NCI-H2029 treated with DMSO at 0.1 percent for 48 hours (cell line): ENCODE measurements at regions not wholly inside any gene's neighbourhood (a gene's known extent, or its start where the extent isn't known, plus 50 kb on each side); places are given as distances from the start of the nearest gene placed in this dataset.

ENCODE experiments used
- DNase-seq: peaks from one replicate; lab custom pipeline; 2025; lab: John Stamatoyannopoulos, UW

DNA sequence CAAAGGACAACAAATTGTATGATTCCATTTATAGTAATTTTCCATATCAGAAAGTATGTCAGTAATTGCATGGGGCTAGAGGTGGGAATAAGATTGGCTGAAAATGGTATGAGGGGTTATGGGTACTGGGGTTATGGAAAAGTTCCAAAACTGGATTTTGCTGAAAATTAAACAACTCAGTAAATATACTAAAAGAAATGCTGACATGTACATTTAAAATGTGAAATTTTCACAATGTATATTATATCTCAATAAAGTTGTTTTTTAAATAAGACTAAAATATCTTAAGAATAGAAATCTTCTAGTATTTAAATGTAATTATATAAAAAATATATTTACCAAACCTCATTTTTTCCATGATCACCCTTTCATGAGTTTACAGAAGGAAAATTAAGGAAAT, 844.9 kb upstream of the SLIT2 start:
- no peak for DNase-seq

DNA sequence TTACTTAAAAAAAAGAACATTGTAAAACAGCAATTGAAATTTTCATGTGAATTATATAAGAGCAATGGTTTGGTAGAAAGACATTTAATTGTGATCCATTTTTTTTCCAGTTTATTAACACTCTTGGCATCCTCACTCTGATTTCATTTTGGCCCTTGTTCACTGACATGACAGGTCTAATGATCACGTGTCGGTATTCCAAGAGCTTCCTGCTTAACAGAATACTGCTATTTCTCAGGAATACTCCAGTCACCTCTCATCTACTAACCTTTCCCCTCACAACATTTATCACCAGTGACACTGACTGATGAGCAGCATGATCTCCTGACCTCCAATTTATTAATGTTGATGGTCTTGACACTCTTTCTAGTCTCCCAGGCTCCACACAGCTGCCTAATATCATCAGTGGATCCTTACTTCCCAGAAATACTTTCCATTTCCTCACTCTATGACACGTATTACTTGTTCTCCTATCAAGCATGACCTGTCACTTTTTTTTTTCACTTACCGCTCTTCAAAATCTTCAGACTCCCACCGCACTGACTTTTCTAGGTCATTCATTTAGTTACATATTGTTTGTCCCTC, 847.8 kb upstream of the SLIT2 start:
- no peak for DNase-seq

DNA sequence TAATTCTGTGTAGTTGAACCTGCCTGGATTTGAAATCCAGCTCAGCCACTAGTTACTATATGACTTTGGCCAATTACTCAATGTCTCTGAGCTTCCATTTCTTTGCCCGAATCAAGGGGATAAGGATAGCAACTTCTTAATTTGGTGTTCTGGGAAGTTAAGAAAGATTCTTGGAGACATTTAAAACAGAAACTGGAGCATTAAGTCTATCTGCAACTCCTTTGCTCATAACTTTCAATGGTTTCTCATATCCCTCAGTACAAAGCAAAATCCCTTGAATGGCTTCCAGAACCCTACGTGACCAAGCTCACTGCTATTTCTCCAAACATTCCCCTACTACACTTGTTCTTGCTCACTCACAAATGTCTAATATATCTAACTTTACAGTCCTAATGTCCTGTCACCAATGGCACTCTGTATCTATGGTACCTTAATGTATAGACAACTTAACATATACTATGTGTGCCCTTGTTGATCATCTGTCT, 849.1 kb upstream of the SLIT2 start:
- no peak for DNase-seq

DNA sequence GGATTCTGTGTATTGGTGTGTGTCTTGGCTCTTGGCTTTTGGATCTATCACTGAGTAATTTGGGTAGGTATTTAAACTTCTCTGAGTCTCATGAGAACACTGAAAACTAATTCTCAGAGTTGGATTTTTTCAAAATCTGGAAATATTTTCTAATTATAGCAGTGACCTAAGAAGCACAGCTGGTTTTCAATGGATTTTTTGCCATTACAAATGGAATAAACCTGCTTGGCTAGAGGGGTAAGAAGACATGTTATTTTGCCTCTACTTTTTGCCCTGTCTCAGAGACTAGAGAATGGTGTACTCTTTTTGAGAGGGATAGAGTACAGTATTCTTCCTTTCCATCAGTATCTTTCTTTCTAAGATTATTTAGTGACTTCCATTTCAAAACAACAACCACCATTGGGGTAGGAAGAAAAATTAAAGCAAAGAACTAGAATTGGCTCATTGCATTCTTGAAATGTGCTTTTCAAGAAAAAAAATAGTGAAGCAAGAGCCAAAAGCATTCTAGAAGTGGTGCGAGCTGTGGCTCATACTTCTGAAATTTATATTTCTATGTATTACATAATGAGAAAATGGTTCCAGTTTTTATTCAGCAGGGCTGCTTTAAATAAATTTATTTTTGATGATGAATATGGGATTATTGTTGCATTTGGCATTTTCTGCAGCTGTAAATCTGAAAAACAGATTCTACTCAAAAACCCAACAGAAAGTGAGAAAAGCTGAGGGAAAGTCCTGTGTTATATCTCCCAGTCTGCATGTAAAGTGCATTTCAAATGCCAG, 850.2 kb upstream of the SLIT2 start:
- no peak for DNase-seq

DNA sequence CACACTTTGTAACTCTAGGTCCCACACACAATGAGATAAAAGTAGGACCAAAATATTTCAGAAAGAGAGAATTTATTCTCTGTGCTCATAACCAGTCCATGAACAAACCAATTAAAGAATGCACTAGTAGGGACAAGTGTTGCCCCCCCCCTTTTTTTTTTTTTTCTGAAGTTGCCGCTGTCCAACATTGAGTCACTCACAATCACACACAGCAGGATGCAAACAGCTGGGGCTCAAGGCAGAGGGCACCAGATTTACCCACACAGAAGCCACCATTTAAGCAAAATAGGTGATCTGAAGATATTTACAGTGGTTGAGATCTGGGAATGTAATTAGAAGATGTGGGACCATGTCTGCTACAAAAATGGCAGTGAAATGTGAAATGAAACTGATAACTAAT, 850.9 kb upstream of the SLIT2 start:
- DNase-seq: no peak

- no peak for DNase-seq
Measured at GRCh38 chr4:19399001-19399400, 852.7 kb upstream of the SLIT2 start.

DNA sequence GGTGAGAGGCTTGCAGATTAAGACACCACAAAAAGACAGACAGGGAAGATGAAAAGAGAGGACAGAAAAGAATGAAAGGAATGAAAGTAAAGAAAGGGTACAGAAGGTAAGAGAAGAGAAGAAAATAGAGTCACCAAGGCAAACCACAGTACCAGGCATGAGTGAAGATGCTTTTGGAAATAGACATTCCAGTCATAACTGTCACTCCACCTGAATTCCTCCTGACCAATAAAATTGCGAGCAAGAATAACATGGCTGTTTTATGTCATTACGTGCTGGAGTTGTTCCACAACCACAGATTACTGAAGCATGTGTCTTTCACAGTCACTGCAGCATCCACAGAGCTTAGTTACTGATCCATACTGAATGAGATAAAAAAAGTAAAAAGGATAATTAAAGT, 864.9 kb upstream of the SLIT2 start:
- DNase-seq: no peak

GRCh38 chr4:19382993-19383756, 868.5 kb upstream of the SLIT2 start:
- DNase-seq: no peak

DNA sequence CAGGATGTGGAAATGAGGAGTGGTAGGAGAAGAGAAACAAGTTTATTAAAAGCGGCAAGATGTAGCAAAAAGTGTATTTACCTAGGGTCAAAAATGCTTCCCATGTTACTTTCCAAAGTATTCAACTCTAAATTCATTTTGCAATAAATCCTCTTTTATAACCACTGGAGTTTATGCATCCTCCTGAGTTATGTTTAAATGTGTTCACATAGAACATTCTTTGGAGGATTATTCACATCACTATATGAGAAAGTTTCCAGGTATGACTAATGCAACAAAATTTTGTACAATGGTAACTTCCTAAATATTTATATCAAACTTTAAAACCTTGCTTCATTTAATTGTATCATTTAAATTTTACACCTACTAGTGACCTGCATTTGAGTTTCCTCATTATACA, 870.6 kb upstream of the SLIT2 start:
- no peak for DNase-seq

GRCh38 chr4:19380600-19380999, 871.1 kb upstream of the SLIT2 start:
- no peak for DNase-seq

DNA sequence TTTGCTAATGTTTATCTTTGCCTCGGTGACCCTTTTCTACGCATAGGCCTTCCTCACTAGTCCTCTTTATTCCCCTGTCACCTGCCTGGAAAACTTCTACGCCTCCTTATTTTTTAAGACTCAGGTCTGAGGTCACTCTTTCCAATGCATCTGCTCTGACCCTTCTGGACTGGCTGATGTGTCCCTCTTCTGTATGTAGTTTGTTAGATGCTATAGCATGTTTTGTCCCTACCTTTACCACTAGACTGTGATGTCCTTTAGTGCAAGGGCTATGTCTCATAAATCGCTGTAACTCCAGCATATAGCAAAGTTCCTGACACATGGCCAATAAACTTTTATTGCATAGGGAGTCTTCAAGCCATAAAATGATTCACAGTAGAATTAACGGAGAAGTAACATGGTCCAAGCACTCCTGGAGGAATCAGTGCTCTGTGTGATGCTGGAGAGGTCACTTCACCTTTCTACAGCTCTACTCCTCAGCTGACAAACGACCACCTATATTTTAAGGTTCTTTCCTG, 872.5 kb upstream of the SLIT2 start:
- no peak for DNase-seq

DNA sequence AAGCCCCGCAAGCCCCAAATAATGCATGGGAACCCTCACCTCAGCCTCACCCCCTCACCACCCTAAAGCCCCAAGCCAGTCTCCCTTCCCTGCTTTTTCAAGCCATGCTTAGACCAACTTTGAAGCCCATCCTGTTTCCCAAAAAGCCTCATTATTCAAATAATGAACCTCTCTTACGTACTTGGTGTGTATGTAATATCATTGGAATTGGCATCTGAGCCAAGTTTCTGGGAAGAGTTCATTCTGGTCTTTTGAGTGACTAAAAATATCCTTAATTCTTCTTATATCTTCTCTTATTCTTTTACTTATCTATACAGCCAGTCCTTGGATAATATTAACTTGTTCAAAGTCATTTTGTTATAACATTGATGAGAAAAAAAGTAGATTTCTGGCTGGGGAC, 875.8 kb upstream of the SLIT2 start:
- no peak for DNase-seq

DNA sequence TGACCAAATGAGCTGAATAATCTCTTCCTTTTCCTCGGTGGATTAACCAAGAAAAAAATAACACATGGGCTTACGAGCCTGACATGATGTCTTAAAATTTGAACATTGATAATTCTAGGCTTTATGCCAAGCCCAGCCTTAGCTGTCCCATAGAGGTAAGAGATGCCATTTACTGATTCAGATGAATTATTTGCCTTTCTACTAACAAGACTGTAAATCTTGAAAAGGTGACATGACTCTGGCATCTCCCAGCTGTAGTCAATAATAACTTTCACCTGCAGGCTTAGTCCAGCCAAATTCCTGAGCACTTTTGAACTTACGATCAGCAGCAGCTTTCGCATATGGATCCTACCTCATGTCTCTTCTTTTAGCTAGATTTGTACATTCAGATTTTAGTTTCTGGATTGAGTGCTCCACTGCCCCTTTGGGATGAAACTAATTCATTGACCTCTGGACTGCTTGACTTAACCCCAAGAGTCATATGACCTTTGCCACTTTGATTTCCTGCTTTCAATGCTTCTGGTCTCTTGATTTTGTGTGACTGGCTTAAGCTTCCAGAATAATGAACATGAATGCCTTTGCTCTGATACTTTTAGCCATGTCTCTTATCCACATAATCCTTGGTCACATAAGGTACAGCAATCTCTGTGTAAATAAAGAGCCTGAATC, 876.4 kb upstream of the SLIT2 start:
- no peak for DNase-seq

DNA sequence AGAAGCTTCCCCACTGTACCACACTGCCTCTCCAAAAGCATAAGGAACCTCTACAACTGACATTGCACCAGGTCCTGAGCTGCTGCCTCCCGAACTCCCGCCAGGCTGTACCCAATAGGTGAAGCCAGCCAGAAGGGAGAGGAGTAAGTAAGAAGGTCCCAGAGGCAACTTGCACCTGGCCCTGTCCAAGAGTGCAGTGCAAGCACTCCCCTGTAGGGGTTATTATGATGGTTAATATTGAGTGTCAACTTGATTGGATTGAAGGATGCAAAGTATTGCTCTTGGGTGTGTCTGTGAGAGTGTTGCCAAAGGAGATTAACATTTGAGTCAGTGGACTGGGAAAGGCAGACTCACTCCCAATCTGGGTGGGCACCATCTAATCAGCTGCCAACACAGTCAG, 879.3 kb upstream of the SLIT2 start:
- DNase-seq: no peak

DNA sequence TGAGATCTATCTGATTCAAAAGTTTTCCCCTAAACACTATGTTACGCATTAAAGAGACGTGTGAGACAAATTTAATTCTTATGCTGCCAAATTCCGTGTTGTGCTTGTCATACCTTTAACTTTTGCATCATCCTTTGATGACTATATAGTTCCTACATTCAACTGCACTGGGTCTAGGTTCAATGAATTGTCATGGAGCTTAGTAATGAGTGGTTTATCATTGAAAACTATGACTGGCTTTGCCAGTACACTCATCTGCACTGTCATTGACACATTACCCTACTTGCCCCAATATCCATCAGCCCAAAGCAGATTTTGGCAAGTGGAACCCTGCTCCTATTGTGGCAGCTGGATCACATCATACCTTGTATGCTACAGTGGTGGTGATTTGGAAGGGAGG, 882.9 kb upstream of the SLIT2 start:
- DNase-seq: no peak

GRCh38 chr4:19366916-19367315, 884.8 kb upstream of the SLIT2 start:
- no peak for DNase-seq

DNA sequence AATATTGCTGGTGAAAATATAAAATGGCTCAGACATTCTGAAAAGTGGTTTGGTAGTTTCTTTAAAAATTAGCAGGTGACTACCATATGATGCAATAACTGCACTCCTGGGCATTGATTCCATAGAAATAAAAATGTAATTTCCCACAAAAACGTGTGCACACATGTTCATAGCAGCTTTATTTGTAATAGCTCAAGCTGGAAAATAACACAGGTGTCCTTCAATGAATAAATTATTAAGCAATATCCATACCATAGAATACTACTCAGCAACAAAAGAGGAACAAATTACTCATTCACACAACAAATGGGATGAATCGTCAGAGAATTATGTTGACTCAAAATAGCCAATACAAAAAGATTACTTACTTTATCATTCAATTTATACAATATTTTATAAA, 893.7 kb upstream of the SLIT2 start:
- DNase-seq: no peak

GRCh38 chr4:19349416-19349815, 902.3 kb upstream of the SLIT2 start:
- no peak for DNase-seq

DNA sequence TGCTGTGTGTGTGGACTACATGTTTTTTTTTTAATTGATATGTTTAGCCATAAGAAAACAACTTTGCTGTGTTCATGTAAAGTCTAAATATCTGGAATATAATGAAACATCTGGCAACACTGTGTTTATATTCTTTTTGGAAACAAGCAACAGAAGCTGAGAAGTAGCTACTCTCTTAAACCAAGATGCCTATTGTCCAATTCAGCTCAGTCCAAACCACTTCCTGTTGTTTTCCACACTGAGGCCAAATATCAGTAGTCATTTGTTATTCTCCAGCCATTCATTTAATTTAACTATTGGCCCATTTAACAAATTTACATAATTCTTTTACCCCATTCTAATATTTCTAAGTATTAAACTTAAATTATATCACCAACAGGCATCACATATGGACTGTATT, 903.0 kb upstream of the SLIT2 start:
- DNase-seq: no peak

DNA sequence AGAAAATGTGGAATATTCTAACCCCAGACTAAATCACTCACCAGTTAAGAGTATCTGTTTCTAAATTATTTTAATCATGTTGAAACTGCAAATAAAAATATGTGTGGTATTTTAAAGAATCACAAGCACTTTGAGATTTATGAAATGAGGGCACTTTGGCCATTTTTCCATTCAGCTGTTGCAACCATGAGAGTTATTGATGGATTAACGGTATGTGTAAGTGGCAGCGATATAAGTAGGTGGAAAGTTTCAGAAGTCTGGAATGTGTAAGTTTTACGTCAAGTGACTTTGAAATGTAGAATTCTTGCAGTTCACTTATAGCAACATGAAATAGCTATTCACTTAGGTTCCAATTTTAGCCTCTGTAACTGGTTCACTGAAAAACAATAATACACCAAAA, 905.1 kb upstream of the SLIT2 start:
- DNase-seq: no peak

DNA sequence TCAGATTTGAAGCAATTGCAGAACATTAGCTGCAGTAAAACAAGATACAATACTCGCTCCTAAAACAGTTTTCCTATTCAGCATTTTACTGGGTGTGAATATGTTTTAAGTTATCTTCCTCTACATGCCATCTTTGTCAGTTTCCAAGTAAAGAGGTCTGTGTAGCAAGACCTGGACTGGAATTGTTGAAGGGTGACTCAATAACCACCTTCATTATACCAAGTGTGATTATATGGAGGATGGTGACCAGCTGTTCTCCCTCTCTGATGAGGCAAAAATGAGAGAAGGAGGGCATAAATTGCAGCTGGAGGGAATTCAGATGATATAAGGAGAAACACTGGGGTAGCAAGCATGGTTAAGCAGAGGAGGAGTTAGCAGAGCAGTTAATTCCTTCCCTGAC, 922.1 kb upstream of the SLIT2 start:
- no peak for DNase-seq

DNA sequence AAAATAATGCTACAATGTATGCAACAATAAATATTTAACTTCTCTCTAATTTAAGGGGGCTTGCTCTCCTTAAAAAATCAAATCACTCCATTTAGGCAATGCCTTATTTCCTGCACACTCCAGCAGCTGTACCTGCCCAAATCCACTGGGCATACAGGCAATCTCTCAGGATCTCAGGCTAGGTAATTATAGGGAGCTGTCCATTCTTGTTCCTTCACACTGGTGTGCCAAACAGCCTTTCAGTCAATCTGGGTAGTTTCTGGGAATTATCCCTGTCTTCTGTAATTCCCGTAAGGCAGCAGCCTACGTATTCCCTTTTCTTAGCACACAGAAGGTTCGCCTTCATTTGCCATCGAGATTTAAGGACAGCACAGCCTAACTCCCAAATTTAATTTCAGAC, 922.6 kb upstream of the SLIT2 start:
- no peak for DNase-seq
